ENCODE measurements at regions not wholly inside any gene's neighbourhood (a gene's known extent, or its start where the extent isn't known, plus 50 kb on each side); places are given as distances from the start of the nearest gene placed in this dataset.
A peak's percentile ranks its signal among the peaks of the same experiment; 100 is the strongest.

DNA sequence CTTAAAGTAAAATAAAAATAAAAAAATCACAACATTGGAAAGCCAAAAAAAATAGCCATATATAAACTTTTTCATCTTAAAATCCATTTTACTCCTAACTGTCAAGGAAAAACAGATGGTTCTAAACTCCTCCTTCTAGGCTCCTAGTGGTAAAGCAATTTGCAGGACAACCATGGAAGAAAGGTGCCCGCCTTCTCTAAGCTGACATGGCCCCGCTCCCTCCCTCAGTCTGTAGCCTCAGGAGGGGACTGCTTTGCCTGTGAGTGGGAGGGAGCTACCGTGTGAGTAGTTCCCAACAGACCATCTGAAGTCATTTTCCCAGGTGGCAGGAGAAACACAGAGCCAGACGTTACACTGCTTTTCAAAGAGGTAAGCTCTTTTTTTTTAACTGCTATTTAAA, 336.2 kb upstream of the FAT1 start:
- peaks cover 20% of the 10 kb centered on the region for H3K9me3 ChIP-seq
- peaks cover 37% of the 10 kb centered on the region for H3K4me1 ChIP-seq
- H3K36me3 ChIP-seq, result no peaks in the 10 kb centered on the region
- peak overlapping the region; percentile 64 for H3K4me2 ChIP-seq
- H3K4me3 ChIP-seq, result no peak overlapping the region
- no peak for TF ChIP-seq Cebpa-rat (IDR thresholded peaks at IDR 0.05)
- no peaks in the 10 kb centered on the region for H3K27me3 ChIP-seq
- no peak overlapping the region for H3K27ac ChIP-seq
- no peaks in the 10 kb centered on the region for H4K20me1 ChIP-seq
- no peak overlapping the region for H3K9ac ChIP-seq

DNA sequence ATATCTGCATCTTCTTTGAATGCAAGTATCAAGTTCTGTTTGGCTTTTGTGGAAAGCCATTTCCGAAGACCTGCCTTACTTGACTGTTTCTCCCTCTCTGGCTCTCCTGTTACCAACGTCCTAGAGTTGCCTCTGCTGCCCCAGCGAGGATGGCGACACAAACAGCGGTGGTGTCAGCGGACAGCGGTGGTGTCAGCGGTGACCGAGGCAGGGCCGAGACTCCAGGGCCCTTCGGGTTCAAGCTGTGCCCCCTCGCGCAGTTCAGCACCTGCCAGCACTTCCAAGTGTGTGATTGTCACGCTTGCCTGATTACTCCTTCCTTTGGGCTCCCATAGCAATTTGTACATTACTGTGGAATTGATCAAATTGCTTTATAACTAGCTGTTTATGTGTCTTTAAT, 336.9 kb upstream of the FAT1 start:
- H3K9me3 ChIP-seq, result peaks cover 20% of the 10 kb centered on the region
- H3K9ac ChIP-seq, result no peak overlapping the region
- peaks cover 37% of the 10 kb centered on the region for H3K4me1 ChIP-seq
- no peaks in the 10 kb centered on the region for H4K20me1 ChIP-seq
- no peak overlapping the region for H3K4me3 ChIP-seq
- H3K27me3 ChIP-seq, result no peaks in the 10 kb centered on the region
- no peaks in the 10 kb centered on the region for H3K36me3 ChIP-seq
- peak overlapping the region; percentile 26; the same call in 1 of the 2 replicates for H3K27ac ChIP-seq
- TF ChIP-seq Cebpa-rat (IDR thresholded peaks at IDR 0.05), result no peak
- H3K4me2 ChIP-seq, result peak overlapping the region; percentile 64

DNA sequence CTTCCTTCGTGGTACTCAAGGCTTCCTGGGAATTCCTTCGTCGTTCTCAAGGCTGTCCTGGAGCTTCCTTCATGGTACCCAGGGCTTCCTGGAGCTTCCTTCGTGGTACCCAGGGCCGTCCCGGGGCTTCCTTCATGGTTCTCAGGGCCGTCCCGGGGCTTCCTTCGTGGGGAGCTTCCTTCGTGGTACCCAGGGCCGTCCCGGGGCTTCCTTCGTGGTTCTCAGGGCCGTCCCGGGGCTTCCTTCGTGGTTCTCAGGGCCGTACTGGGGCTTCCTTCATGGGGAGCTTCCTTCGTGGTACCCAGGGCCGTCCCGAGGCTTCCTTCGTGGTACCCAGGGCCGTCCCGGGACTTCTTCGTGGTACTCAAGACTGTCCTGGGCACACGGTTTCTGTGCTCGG, 339.6 kb upstream of the FAT1 start:
- Histone ChIP-seq H4K20me1 (no peaks in the 10 kb centered on the region), H3K4me1 (peaks cover 37% of the 10 kb centered on the region), H3K9me3 (peaks cover 15% of the 10 kb centered on the region), H3K4me2 (no peak overlapping the region), H3K27me3 (no peaks in the 10 kb centered on the region), H3K36me3 (no peaks in the 10 kb centered on the region), H3K27ac (no peak overlapping the region), H3K9ac (no peak overlapping the region), H3K4me3 (no peak overlapping the region)
- TF ChIP-seq Cebpa-rat (IDR thresholded peaks at IDR 0.05), result no peak

DNA sequence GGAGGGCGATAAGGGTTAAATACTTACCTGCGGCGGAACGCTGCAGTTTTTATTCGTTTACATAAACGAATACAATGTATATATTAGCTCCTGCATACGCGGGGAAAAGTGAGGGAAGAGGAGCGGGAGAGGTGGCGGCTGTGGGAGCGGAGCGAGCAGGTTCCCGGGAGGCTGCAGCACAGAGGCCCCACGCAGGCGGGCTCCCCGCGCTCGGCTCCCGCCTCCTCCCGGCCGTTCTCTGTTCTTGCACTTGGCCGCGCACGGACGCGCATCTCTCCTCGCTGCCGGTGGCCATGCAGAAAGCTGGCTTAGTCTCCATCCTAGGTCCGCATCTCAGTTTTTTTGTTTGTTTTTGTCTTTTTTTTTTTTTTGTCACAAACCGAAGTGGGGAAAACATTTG, 340.4 kb upstream of the FAT1 start:
- H3K27ac ChIP-seq, result no peak overlapping the region
- no peak overlapping the region for H3K4me3 ChIP-seq
- no peaks in the 10 kb centered on the region for H4K20me1 ChIP-seq
- H3K9me3 ChIP-seq, result peaks cover 15% of the 10 kb centered on the region
- H3K4me1 ChIP-seq, result peaks cover 33% of the 10 kb centered on the region
- no peak overlapping the region for H3K9ac ChIP-seq
- TF ChIP-seq Cebpa-rat (IDR thresholded peaks at IDR 0.05), result no peak
- H3K27me3 ChIP-seq, result no peaks in the 10 kb centered on the region
- H3K4me2 ChIP-seq, result no peak overlapping the region
- H3K36me3 ChIP-seq, result no peaks in the 10 kb centered on the region

DNA sequence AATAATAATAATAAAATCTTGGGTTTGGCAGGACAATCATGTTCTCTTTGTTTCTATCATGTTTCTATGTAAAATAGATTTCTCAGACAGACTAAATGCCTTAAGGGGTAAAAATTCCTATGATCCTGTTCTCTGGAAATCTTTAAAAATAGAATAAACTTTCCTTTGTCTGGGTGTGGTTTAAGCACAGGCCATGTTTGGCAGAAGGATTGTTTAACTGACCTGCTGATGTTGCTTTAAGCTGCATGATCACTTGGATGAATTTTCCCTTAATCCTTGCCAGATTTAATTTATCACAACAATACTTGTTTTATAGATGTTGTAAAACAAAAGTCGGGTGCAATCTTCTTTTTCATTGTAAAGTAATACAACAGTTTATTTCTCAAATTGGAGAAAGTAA, 341.7 kb upstream of the FAT1 start:
- H3K4me2 ChIP-seq, result no peak overlapping the region
- H3K27me3 ChIP-seq, result no peaks in the 10 kb centered on the region
- H3K9me3 ChIP-seq, result peaks cover 21% of the 10 kb centered on the region
- TF ChIP-seq Cebpa-rat (IDR thresholded peaks at IDR 0.05), result no peak
- peaks cover 19% of the 10 kb centered on the region for H3K4me1 ChIP-seq
- no peak overlapping the region for H3K9ac ChIP-seq
- no peak overlapping the region for H3K4me3 ChIP-seq
- H4K20me1 ChIP-seq, result no peaks in the 10 kb centered on the region
- no peak overlapping the region for H3K27ac ChIP-seq
- H3K36me3 ChIP-seq, result no peaks in the 10 kb centered on the region

- no peak overlapping the region for H3K4me2 ChIP-seq
- H4K20me1 ChIP-seq, result no peaks in the 10 kb centered on the region
- no peak for TF ChIP-seq Cebpa-rat (IDR thresholded peaks at IDR 0.05)
- no peaks in the 10 kb centered on the region for H3K27me3 ChIP-seq
- H3K27ac ChIP-seq, result no peak overlapping the region
- H3K4me3 ChIP-seq, result no peak overlapping the region
- peaks cover 15% of the 10 kb centered on the region for H3K4me1 ChIP-seq
- peaks cover 21% of the 10 kb centered on the region for H3K9me3 ChIP-seq
- no peak overlapping the region for H3K9ac ChIP-seq
- no peaks in the 10 kb centered on the region for H3K36me3 ChIP-seq
Measured at GRCh38 chr4:187065806-187066205, 342.1 kb upstream of the FAT1 start.

- Histone ChIP-seq H3K9ac (no peak overlapping the region), H3K9me3 (0 out of 2 replicates have a peak, but pooled peaks cover 6% of the 10 kb centered on the region), H3K4me2 (no peak overlapping the region), H3K4me1 (no peaks in the 10 kb centered on the region), H3K4me3 (no peak overlapping the region), H3K27me3 (no peaks in the 10 kb centered on the region), H4K20me1 (no peaks in the 10 kb centered on the region), H3K36me3 (no peaks in the 10 kb centered on the region), H3K27ac (no peak overlapping the region)
- TF ChIP-seq Cebpa-rat (IDR thresholded peaks at IDR 0.05), result no peak
Measured at GRCh38 chr4:187069398-187069797, 345.7 kb upstream of the FAT1 start.

- Histone ChIP-seq H3K4me3 (no peak overlapping the region), H3K4me2 (no peak overlapping the region), H3K27me3 (no peaks in the 10 kb centered on the region), H3K9me3 (0 out of 2 replicates have a peak, but pooled peaks cover 6% of the 10 kb centered on the region), H3K9ac (no peak overlapping the region), H3K27ac (no peak overlapping the region), H3K36me3 (no peaks in the 10 kb centered on the region), H3K4me1 (no peaks in the 10 kb centered on the region), H4K20me1 (no peaks in the 10 kb centered on the region)
- no peak for TF ChIP-seq Cebpa-rat (IDR thresholded peaks at IDR 0.05)
Measured at GRCh38 chr4:187070158-187070557, 346.5 kb upstream of the FAT1 start.

GRCh38 chr4:187070740-187071139, 347.1 kb upstream of the FAT1 start:
- H3K27me3 ChIP-seq, result no peaks in the 10 kb centered on the region
- TF ChIP-seq Cebpa-rat (IDR thresholded peaks at IDR 0.05), result no peak
- H4K20me1 ChIP-seq, result no peaks in the 10 kb centered on the region
- no peaks in the 10 kb centered on the region for H3K4me1 ChIP-seq
- no peak overlapping the region for H3K4me2 ChIP-seq
- H3K9ac ChIP-seq, result no peak overlapping the region
- H3K36me3 ChIP-seq, result no peaks in the 10 kb centered on the region
- 0 out of 2 replicates have a peak, but pooled peaks cover 6% of the 10 kb centered on the region for H3K9me3 ChIP-seq
- H3K4me3 ChIP-seq, result no peak overlapping the region
- no peak overlapping the region for H3K27ac ChIP-seq

- Histone ChIP-seq H4K20me1 (no peaks in the 10 kb centered on the region), H3K4me2 (no peak overlapping the region)
Measured at GRCh38 chr4:187071946-187072600, 348.4 kb upstream of the FAT1 start.

More at GRCh38 chr4:187071946-187072600, 348.4 kb upstream of the FAT1 start:
- TF ChIP-seq Cebpa-rat (IDR thresholded peaks at IDR 0.05), result no peak
- no peaks in the 10 kb centered on the region for H3K36me3 ChIP-seq
- H3K4me3 ChIP-seq, result no peak overlapping the region
- 0 out of 2 replicates have a peak, but pooled peaks cover 6% of the 10 kb centered on the region for H3K9me3 ChIP-seq
- no peaks in the 10 kb centered on the region for H3K27me3 ChIP-seq
- no peaks in the 10 kb centered on the region for H3K4me1 ChIP-seq
- no peak overlapping the region for H3K9ac ChIP-seq
- no peak overlapping the region for H3K27ac ChIP-seq
